GM12891 (cell line): ENCODE measurements at regions not wholly inside any gene's neighbourhood (a gene's known extent, or its start where the extent isn't known, plus 50 kb on each side); places are given as distances from the start of the nearest gene placed in this dataset.
"Not testable (repeated sequence)": the region's sequence is repeated elsewhere in the genome, so short reads cannot be mapped to it uniquely, and the experiment has no call there.

Source experiments
- DNase-seq: peaks from one replicate; pipeline ENCODE4 v3.0.0; 2011; ENCODE audit warnings: low spot score; ENCODE audit not compliant: insufficient read length
- FAIRE-seq: peaks from 2 replicates; lab custom pipeline; 2011; peaks lifted over from hg19 to GRCh38; lab: Jason Lieb, UNC
- PAX5 ChIP-seq: IDR thresholded peaks from 2 replicates; pipeline ENCODE4 v1.6.1; 2011; ENCODE audit warnings: low read length, moderate library complexity, mild to moderate bottlenecking; ENCODE audit not compliant: insufficient read depth, severe bottlenecking
- POLR2A ChIP-seq: IDR thresholded peaks from 2 replicates; pipeline ENCODE4 v1.6.1; 2011; ENCODE audit warnings: low read depth, low read length, control low read depth
- POLR2AphosphoS5 ChIP-seq: IDR thresholded peaks from 2 replicates; pipeline ENCODE4 v1.6.1; 2011; ENCODE audit warnings: low read depth, low read length, control low read depth
- POU2F2 ChIP-seq: IDR thresholded peaks from 2 replicates; pipeline ENCODE4 v1.6.1; 2011; ENCODE audit warnings: low read depth, mild to moderate bottlenecking, control low read depth, low read length, moderate library complexity
- SPI1 ChIP-seq: IDR thresholded peaks from 2 replicates; pipeline ENCODE4 v1.6.1; 2011; ENCODE audit warnings: low read depth, low read length, control low read depth
- TAF1 ChIP-seq: IDR thresholded peaks from 2 replicates; pipeline ENCODE4 v1.6.1; 2011; ENCODE audit warnings: low read depth, low read length, control low read depth

DNA sequence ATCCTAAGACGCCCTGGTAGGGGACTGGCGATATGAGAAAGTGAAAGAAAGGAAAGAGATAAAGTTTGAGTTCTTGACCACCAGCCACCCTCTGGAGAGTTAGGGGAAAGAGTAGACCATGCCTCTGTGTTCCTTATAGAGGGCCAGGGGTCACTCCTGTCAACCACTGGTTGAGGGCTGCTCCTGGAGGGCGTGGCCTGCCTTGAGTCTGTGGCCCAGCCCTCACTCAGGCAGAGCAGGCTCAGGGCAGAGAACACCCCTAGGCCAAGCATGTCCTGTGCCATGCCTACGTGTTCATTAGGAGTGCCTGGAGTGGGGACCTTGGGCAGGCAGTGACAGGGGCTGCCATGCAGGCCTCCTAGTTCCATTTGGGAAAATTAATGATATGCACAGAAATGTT is 161.1 kb upstream of the EPB41L3 start:
- DNase-seq (no peak), FAIRE-seq (no peak)
- TF ChIP-seq TAF1: no peak

DNA sequence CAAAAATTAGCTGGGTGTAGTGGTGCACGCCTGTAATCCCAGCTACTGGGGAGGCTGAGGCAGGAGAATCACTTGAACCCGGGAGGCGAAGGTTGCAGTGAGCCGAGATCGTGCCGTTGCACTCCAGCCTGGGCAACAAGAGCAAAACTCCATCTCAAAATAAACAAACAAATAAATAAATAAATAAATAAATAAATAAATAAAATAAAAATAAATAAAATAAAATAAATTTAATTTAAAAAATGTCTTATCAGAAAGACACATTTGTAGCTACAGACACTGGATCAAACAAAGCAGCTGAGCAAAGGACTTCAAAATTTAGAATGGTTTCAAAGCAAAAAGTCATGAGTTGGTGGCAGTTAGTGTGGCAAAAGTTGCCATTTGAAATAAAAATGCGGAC is 158.2 kb upstream of the EPB41L3 start:
- DNase-seq, FAIRE-seq: not testable (repeated sequence)

DNA sequence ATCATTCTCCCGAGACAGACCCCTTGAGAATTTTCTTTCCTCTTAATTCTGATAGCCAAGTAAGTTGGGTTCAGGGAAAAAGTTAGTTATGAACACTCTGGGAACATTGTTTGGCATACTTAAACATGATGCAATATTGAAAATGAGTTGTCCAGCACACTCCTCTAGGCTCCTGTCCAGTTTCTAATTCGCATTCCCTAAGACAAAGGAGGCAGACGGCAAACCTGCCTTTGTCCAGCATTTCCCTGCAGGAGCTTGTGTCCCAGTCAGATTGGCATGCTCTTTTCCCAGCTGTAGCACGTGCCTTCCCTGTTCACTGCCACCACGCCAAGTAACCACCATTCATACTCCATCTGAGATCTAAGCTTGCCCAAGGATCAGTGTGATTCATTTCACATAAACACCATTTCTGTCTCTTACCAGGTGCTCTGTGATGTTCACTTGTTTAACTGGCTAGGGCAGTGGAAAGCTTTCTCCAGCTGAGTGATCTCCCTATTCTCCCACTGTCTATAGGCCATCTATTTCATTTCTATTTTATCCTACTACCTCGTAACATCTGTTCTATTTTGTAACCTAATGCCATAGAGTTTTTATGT is 150.0 kb upstream of the EPB41L3 start:
- no peak for FAIRE-seq
- TF ChIP-seq POU2F2 (no peak), POLR2A (no peak), POLR2AphosphoS5 (no peak), PAX5 (no peak), TAF1 (no peak), SPI1 (no peak)
- no peak for DNase-seq

DNA sequence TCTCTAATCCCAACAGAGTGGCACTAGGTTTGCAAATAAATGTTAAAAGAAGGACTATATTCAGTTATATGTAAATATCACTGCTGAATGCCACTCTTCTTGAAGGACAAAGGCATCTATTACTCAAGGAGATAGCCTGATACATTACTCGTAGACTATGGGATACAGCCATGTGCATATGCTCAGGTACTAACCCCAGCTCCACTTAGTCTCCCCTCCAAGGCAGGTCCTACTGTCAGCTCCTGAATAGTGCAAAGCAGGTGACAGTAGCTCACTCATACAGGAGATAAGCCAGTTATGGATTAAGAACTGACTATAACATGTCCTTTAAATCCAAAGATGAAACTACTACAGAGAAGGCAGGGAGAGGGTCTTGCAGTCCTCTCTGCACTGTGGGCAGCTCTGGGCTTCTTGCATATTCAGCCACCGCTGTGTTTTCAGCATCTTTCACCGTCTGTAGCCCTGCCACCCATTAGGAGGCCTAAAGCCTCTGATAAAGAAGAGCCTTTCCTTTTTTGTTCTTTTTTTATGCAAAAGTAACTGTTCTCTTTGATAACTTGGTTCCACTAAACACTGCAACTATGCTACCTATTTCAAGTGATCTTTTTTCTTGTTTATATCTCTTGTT is 135.1 kb upstream of the EPB41L3 start:
- FAIRE-seq (no peak), DNase-seq (no peak)
- TF ChIP-seq POLR2A (no peak), PAX5 (no peak), SPI1 (no peak), POLR2AphosphoS5 (no peak), TAF1 (no peak), POU2F2 (no peak)

DNA sequence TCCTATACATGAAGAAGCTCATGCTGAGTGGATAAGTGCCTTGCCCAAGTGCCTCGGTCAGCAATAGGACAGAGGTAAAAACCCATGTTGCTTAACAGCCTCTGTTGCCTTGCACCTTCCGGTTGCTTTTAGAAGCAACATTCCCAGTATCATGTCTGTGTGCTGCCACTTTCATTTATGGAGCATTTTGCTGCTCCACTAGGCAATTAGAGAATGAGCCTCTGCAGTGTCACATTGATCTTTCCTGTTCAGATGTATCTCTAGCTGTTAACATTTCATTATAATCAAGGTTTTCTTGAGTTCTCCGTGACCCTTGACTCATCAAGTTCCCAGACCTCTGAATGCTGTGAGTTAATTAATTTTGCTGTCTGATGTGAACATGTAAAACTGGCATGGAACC is 134.5 kb upstream of the EPB41L3 start:
- no peak for FAIRE-seq
- TF ChIP-seq SPI1 (no peak), POLR2AphosphoS5 (no peak), POU2F2 (no peak), POLR2A (no peak), TAF1 (no peak), PAX5 (no peak)
- DNase-seq: no peak

DNA sequence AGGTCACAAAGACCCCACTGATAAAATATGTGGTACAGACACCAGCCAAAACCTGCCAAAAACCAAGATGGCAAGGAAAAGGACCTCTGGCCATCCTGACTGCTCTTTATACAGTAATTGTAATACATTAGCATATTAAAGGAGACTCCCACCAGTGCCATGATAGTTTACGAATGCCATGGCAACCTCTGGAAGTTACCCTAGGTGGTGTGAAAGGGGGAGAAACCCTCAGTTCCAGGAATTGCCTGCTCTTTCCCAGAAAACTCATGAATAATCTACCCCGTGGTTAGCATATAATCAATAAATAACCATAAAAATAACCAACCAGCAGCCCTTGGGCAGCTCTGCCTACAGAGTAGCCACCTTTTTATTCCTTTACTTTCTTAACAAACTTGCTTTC is 129.8 kb upstream of the EPB41L3 start:
- DNase-seq (no peak), FAIRE-seq (no peak)
- TF ChIP-seq PAX5 (no peak), POLR2A (no peak), POU2F2 (no peak), POLR2AphosphoS5 (no peak), SPI1 (no peak), TAF1 (no peak)

DNA sequence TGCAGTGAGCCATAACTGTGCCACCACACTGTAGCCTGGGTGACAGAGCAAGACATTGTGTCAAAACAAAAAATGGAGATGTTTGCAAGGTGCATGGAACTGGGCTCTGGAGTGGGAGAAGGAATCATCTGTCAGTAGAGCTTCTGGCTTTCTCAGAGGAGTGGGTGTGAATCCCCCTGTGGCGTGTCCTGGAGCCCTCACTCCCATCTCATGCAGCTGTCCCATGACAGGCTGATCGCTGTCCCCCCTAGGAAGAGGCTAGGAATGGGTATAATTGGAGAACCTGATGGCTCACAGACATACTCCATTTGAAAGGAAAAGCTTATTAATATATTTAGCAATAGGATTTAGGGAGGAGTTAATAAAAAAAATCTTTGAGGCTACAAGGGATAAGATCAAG is 125.8 kb upstream of the EPB41L3 start:
- DNase-seq (no peak), FAIRE-seq (no peak)
- TF ChIP-seq POLR2A (no peak), TAF1 (no peak), POLR2AphosphoS5 (no peak), PAX5 (no peak), SPI1 (no peak), POU2F2 (no peak)

DNA sequence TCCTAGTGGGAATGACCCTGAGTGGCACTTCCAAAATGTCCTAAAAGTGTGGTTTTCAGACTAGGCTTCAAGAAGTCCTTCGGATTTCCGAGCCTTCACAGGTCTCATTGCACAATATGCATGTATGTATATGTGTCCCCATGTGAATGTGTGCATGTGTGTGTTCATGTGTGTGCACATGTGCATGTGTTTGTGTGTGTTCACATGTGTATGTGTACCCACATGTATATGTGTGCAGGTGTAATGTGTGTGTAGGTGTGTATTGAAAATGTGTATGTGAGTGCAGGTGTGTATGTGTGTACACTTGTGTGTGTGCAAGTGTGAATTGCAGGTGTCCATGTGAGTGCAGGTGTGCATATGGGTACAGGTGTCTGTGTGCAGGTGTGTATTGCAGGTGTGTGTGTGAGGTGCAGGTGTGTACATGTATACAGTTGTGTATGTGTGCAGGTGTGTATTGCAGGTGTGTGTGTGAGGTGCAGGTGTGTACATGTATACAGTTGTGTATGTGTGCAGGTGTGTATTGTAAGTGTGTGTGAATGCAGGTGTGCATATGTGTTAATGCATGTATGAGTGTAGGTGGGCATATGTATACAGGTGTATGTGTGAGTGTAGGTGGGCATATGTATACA is 124.4 kb upstream of the EPB41L3 start:
- FAIRE-seq (no peak), DNase-seq (no peak)
- TF ChIP-seq POU2F2 (no peak), POLR2AphosphoS5 (no peak), SPI1 (no peak), POLR2A (no peak), TAF1 (no peak), PAX5 (no peak)

DNA sequence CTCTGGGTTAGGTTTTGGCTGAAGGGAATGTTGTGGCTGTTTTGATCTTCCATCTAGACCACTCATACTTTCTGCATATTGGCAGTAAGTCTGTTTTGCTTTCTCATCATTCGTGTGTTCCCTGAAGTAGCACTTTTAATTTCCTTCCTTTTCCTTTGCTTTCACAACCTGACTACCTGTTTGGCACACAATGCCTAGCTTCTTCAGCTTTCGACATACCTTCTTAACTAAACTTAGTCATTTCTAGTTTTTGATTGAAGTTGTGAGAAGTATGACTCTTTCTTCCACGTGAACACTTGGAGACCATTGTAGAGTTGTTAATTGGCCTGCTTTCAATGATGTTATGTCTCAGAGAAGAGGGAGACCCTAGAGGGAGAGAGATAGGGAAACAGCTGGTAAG is 123.6 kb upstream of the EPB41L3 start:
- DNase-seq (no peak), FAIRE-seq (no peak)
- no peak for TF ChIP-seq PAX5
- TF ChIP-seq TAF1: no peak
- no peak for TF ChIP-seq POLR2A
- no peak for TF ChIP-seq POLR2AphosphoS5
- no peak for TF ChIP-seq POU2F2
- no peak for TF ChIP-seq SPI1

DNA sequence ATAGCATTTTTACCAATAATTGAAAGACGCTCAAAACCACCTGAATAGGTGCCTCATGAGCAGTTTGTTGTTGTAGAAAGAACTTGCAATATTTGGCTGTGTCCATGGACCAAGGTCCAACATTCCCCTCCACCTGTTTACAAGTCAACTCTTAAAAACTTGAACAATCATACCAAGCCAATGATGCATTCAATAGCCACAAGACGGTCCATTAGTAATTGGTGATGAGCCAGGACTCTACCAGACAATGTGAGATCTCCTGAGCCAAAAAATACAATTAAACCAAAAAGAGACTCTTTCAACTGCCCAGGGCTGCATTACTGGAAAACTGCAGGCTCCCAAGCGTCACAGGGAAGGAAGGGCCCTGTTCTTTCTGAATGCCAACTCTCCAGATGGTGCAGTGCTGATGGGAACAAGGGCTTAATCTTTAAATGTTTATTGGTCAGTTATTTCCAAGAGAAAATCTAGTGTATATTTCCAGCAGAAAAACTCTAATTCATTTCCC is 118.8 kb upstream of the EPB41L3 start:
- TF ChIP-seq SPI1 (no peak), TAF1 (no peak), POLR2A (no peak), POU2F2 (no peak)
- no peak for DNase-seq
- FAIRE-seq: no peak

DNA sequence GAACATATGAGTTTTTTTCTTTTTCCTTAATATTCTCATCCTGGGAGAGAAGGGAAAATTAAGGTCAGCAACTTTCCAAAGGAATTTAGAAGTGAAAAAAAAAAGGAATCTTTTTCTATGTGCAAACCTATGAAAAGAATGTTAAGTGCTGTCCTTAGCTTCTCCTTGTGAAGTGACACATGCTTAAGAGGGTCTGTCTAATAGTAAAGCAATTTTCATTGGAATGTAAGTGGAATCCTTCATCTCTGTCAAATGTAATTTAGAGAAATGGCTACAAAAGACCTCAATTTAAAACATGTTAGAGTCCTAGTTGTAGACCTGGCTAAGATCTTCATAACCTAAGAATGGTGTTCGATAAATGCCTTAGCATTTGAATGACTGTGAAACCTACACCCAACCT is 117.4 kb upstream of the EPB41L3 start:
- DNase-seq (no peak), FAIRE-seq (no peak)
- no peak for TF ChIP-seq TAF1
- no peak for TF ChIP-seq POU2F2
- TF ChIP-seq SPI1: no peak
- no peak for TF ChIP-seq PAX5
- TF ChIP-seq POLR2A: no peak
- TF ChIP-seq POLR2AphosphoS5: no peak
